ENCODE measurements at regions not wholly inside any gene's neighbourhood (a gene's known extent, or its start where the extent isn't known, plus 50 kb on each side); places are given as distances from the start of the nearest gene placed in this dataset.

DNA sequence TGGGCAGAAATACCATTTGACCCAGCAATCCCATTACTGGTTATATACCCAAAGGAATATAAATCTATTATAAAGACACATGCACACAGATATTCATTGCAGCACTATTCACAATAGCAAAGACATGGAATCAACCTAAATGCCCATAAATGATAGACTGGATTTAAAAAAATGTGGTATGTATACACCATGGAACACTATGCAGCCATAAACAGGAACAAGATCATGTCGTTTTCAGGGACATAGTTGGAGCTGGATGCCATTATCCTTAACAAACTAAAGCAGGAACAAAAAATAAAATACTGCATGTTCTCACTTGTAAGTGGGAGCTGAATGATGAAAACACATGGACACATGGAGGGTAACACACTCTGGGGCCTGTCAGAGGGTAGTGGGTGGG, 335.6 kb downstream of the BTG1 start:
- TF ChIP-seq EZH2 (IDR thresholded peaks at IDR 0.05; ENCODE audit: low read depth) = no peak
- TF ChIP-seq, protein P1, sequence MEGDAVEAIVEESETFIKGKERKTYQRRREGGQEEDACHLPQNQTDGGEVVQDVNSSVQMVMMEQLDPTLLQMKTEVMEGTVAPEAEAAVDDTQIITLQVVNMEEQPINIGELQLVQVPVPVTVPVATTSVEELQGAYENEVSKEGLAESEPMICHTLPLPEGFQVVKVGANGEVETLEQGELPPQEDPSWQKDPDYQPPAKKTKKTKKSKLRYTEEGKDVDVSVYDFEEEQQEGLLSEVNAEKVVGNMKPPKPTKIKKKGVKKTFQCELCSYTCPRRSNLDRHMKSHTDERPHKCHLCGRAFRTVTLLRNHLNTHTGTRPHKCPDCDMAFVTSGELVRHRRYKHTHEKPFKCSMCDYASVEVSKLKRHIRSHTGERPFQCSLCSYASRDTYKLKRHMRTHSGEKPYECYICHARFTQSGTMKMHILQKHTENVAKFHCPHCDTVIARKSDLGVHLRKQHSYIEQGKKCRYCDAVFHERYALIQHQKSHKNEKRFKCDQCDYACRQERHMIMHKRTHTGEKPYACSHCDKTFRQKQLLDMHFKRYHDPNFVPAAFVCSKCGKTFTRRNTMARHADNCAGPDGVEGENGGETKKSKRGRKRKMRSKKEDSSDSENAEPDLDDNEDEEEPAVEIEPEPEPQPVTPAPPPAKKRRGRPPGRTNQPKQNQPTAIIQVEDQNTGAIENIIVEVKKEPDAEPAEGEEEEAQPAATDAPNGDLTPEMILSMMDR (conservative IDR thresholded peaks at IDR 0.05) = no peak

Measured in PC-9 (cell line).